Endothelial cell of umbilical vein (primary cell): ENCODE measurements at regions not wholly inside any gene's neighbourhood (a gene's known extent, or its start where the extent isn't known, plus 50 kb on each side); places are given as distances from the start of the nearest gene placed in this dataset.

Experiments
- BruUV-seq: library from RNA; stranded (reverse); fragments of 400-500 nt; replicated peaks from 2 replicates; lab custom pipeline; 2021; lab: Mats Ljungman, UMichigan
- CTCF ChIA-PET: fragments of 300-600, 350-600 bp; sonication (Branson Sonifier 250); formaldehyde crosslinking; loops from one replicate; lab custom pipeline; 2021; ENCODE audit warnings: antibody characterized with exemption, inconsistent platforms; lab: Charles Lee
- POLR2A ChIA-PET: fragments of 300-600, 350-600 bp; sonication (Branson Sonifier 250); formaldehyde crosslinking; loops from one replicate; lab custom pipeline; 2021; ENCODE audit warnings: antibody characterized with exemption, inconsistent platforms; lab: Charles Lee
- DNase-seq: peaks from one replicate; pipeline ENCODE4 v3.0.0-alpha.2; 2011; ENCODE audit warnings: low read depth, low spot score
- FAIRE-seq: peaks from 2 replicates; lab custom pipeline; 2011; peaks lifted over from hg19 to GRCh38; lab: Jason Lieb, UNC
- H2AFZ ChIP-seq: 2 replicates; pipeline ENCODE4 v1.6.0; 2012; ENCODE audit warnings: low read depth, low read length, control low read depth, inconsistent platforms
- H3K27ac ChIP-seq: 2 replicates; pipeline ENCODE4 v1.5.1; 2011; ENCODE audit warnings: low read depth, mild to moderate bottlenecking, control low read depth, low read length, moderate library complexity; ENCODE audit not compliant: insufficient read depth
- H3K27me3 ChIP-seq, 2 experiments: 2 replicates each; pipeline versions ENCODE4 v1.6.0 to v1.6.1; 2011; ENCODE audit warnings: low read length in 2 of 2, mixed read lengths in 1 of 2; ENCODE audit not compliant: control insufficient read depth in 2 of 2, insufficient read depth in 2 of 2
- H3K36me3 ChIP-seq, 2 experiments: 2 replicates in 1 of 2; 3 replicates in 1 of 2; pipeline ENCODE4 v1.5.1; 2011; ENCODE audit warnings: low read length in 2 of 2, mild to moderate bottlenecking in 1 of 2, moderate library complexity in 1 of 2; ENCODE audit not compliant: control insufficient read depth in 2 of 2, insufficient read depth in 2 of 2; ENCODE audit errors: extremely low read depth in 1 of 2
- H3K4me1 ChIP-seq: 3 replicates; pipeline ENCODE4 v1.5.1; 2011; ENCODE audit warnings: mild to moderate bottlenecking, low read length; ENCODE audit not compliant: control insufficient read depth, insufficient read depth; ENCODE audit errors: extremely low read depth
- H3K4me2 ChIP-seq: 2 replicates; pipeline ENCODE4 v1.6.1; 2011; ENCODE audit warnings: low read length, control low read depth, mixed read lengths; ENCODE audit not compliant: insufficient read depth
- H3K4me3 ChIP-seq, 3 experiments: fragments of 200-600 bp in 1 of 3; sonication (generic), shearing (Covaris generic) in 1 of 3; replicated peaks in 1 of 3; 2 replicates each; pipeline ENCODE4 v1.5.1; 2011 to 2016; ENCODE audit warnings: control low read depth in 3 of 3, low read length in 3 of 3, mild to moderate bottlenecking in 2 of 3, inconsistent platforms in 1 of 3, low read depth in 1 of 3, moderate library complexity in 1 of 3; ENCODE audit not compliant: insufficient read depth in 1 of 3
- H3K79me2 ChIP-seq: 2 replicates; pipeline ENCODE4 v1.6.0; 2012; ENCODE audit warnings: low read length, inconsistent platforms; ENCODE audit not compliant: control insufficient read depth, insufficient read depth
- H3K9ac ChIP-seq: replicated peaks from 2 replicates; pipeline ENCODE3; 2011; ENCODE audit warnings: low read length, control low read depth; ENCODE audit not compliant: insufficient read depth; ENCODE audit errors: extremely low read depth
- H3K9me1 ChIP-seq: replicated peaks from 3 replicates; pipeline ENCODE4 v1.6.0; 2011; ENCODE audit warnings: mild to moderate bottlenecking, low read length; ENCODE audit not compliant: control insufficient read depth, insufficient read depth; ENCODE audit errors: extremely low read depth
- H3K9me3 ChIP-seq: replicated peaks from 2 replicates; pipeline ENCODE4 v1.5.1; 2012; ENCODE audit warnings: low read length, inconsistent platforms; ENCODE audit not compliant: control insufficient read depth, insufficient read depth
- H4K20me1 ChIP-seq: replicated peaks from 2 replicates; pipeline ENCODE3; 2011; ENCODE audit warnings: mild to moderate bottlenecking, low read length; ENCODE audit not compliant: control insufficient read depth, insufficient read depth; ENCODE audit errors: extremely low read depth
- CTCF ChIP-seq, 2 donors: IDR thresholded peaks; 1 replicate in 1 of 2; 2 replicates in 1 of 2; pipeline ENCODE4 v1.5.1; 2011; ENCODE audit warnings: low read length in 2 of 2, mild to moderate bottlenecking in 2 of 2, moderate library complexity in 2 of 2, control low read depth in 1 of 2, inconsistent platforms in 1 of 2, low read depth in 1 of 2; ENCODE audit not compliant: insufficient read depth in 1 of 2; ENCODE audit errors: extremely low read depth in 1 of 2
- EZH2 ChIP-seq: IDR thresholded peaks from 2 replicates; pipeline ENCODE4 v1.6.1; 2012; ENCODE audit warnings: borderline replicate concordance, low read depth, mild to moderate bottlenecking, moderate library complexity, low read length, inconsistent platforms; ENCODE audit not compliant: severe bottlenecking
- FOS ChIP-seq: IDR thresholded peaks from 2 replicates; pipeline ENCODE4 v1.6.1; 2011; ENCODE audit warnings: mild to moderate bottlenecking, low read length, moderate library complexity, borderline replicate concordance; ENCODE audit not compliant: insufficient read depth
- GATA2 ChIP-seq: IDR thresholded peaks from 2 replicates; pipeline ENCODE4 v1.7.0; 2011; ENCODE audit warnings: low read depth, mild to moderate bottlenecking, moderate library complexity, mixed read lengths, low read length; ENCODE audit not compliant: insufficient read length, insufficient read depth
- JUN ChIP-seq: IDR thresholded peaks from 2 replicates; pipeline ENCODE4 v1.6.1; 2011; ENCODE audit warnings: borderline replicate concordance, low read depth; ENCODE audit not compliant: insufficient read length, insufficient read depth
- MAX ChIP-seq: IDR thresholded peaks from 2 replicates; pipeline ENCODE4 v1.6.1; 2011; ENCODE audit not compliant: insufficient read depth, insufficient read length
- MYC ChIP-seq: IDR thresholded peaks from one replicate; pipeline ENCODE4 v1.6.1; 2011; ENCODE audit warnings: mild to moderate bottlenecking, low read depth, low read length
- POLR2A ChIP-seq: IDR thresholded peaks from 2 replicates; pipeline ENCODE4 v1.6.1; 2012; ENCODE audit warnings: low read depth, mild to moderate bottlenecking, control low read depth, low read length
- POLR2AphosphoS5 ChIP-seq: IDR thresholded peaks from 2 replicates; pipeline ENCODE4 v1.6.1; 2012; ENCODE audit warnings: low read depth, mild to moderate bottlenecking, control low read depth, low read length, moderate library complexity; ENCODE audit not compliant: insufficient read depth
- dilution Hi-C: fragments of 300-500 bp; cut with MboI; formaldehyde crosslinking; loops from one replicate; pipeline ENCODE4 v1.15.0; 2019; ENCODE audit warnings: low sequenced_read_pairs; ENCODE audit not compliant: extremely low pct_ligation_motif_present
- intact Hi-C: fragments of 100-400 bp; cut with micrococcal nuclease; formaldehyde crosslinking; loops from one replicate; pipeline ENCODE4 v1.10.0; 2022

GRCh38 chr2:5519286-5519685 lies 172.9 kb upstream of the SOX11 start:
- Histone ChIP-seq H3K4me3 (no peak overlapping the region), H3K4me1 (no peaks in the 10 kb centered on the region), H3K27me3 (no peaks in the 10 kb centered on the region), H3K27ac (no peak overlapping the region), H3K9me3 (no peaks in the 10 kb centered on the region), H3K9me1 (no peaks in the 10 kb centered on the region), H2AFZ (no peak overlapping the region), H3K79me2 (no peaks in the 10 kb centered on the region), H4K20me1 (no peaks in the 10 kb centered on the region), H3K36me3 (no peaks in the 10 kb centered on the region), H3K4me2 (no peak overlapping the region), H3K9ac (no peak overlapping the region)
- TF ChIP-seq MYC (no peak), CTCF (IDR thresholded peaks at IDR 0.05; ENCODE audit: extremely low read depth in 1 of 2, insufficient read depth in 1 of 2, low read depth in 1 of 2, low read length in 2 of 2) (no peak), POLR2A (no peak), POLR2AphosphoS5 (no peak), EZH2 (no peak), GATA2 (no peak), MAX (no peak), JUN (no peak), FOS (no peak)
- BruUV-seq = no TSS peak
- CTCF ChIA-PET = no interaction called here
- no peak for FAIRE-seq
- POLR2A ChIA-PET = no interaction called here
- DNase-seq = no peak
- dilution Hi-C loops (no loop called here), intact Hi-C loops (no loop called here)
